Hypothalamus (tissue), 51 donors: ENCODE measurements at regions not wholly inside any gene's neighbourhood (a gene's known extent, or its start where the extent isn't known, plus 50 kb on each side); places are given as distances from the start of the nearest gene placed in this dataset.
"Not testable (repeated sequence)": the region's sequence is repeated elsewhere in the genome, so short reads cannot be mapped to it uniquely, and the experiment has no call there.

Experiments
- DNase-seq, 51 donors: peaks; one replicate each; lab custom pipeline; 2025; lab: John Stamatoyannopoulos, UW

DNA sequence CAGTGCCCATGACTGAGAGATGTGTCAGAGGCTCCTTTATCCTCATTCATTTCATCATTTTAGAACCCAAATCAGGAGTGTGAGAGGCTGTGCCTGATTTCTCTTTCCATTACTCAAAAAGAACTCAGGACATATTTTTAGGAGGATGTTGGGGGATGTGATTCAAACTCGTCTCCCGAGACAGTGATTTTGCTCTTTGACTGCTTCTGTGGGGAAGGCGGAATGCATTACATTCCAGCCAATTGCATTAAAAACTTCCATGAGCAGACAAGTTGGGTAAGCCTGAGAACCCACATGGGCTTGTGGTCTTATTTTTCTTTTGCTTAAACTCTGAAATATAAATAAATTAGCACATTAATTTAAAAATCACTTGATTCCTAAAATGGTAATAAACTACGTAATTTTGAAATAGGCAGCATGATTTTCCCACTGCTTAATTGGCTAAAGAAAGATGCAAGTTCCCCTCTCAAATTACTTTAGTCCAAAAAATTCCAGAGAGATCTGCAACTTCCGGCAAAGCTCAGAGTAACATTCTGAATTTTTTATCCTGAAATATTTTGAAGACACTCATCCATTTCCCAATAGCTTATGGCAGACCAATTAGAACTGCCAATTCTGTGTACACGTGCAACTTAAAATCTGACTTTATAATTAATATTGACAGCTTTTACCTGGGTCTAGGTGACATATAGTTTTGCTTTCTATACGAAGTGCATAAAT lies 185.6 kb downstream of the C7orf25 start:
- no peak for DNase-seq

DNA sequence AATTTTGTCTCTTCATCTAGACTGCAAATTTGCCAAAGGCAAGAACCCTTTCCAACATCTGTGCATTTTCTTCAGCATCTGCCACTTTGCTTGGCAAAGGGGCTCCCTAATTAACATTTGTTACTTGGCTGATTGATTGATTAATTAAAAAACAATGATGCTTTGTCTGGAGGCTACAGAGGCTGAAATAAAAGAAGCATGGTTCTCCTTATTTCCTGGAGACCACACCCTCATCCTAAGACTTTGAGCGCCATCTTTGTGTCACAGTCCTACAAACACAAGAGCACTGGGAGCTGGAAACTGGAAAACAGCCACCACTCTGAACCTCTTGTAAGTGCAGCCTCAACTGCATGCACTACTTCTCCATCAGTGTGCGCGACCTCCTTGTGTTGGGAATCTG lies 189.2 kb downstream of the C7orf25 start:
- no peak for DNase-seq

DNA sequence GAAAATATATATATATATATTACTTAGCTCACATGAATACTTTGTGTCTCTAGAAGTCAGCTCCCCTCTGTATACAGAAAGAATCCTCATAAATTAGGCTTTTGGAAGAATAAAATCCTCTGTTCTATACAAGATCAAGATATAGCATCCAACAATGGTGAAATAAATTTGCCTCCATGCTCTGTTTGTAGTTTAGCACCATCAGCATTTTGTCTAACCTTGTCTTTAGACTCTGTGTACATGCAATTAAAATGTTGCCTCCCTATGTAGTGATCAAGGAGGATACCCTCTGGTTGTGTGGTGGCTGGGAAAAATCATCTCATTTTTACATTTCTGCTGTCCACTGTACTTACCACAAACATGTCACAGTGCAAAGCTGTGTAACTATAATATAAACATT lies 189.7 kb downstream of the C7orf25 start:
- no peak for DNase-seq

DNA sequence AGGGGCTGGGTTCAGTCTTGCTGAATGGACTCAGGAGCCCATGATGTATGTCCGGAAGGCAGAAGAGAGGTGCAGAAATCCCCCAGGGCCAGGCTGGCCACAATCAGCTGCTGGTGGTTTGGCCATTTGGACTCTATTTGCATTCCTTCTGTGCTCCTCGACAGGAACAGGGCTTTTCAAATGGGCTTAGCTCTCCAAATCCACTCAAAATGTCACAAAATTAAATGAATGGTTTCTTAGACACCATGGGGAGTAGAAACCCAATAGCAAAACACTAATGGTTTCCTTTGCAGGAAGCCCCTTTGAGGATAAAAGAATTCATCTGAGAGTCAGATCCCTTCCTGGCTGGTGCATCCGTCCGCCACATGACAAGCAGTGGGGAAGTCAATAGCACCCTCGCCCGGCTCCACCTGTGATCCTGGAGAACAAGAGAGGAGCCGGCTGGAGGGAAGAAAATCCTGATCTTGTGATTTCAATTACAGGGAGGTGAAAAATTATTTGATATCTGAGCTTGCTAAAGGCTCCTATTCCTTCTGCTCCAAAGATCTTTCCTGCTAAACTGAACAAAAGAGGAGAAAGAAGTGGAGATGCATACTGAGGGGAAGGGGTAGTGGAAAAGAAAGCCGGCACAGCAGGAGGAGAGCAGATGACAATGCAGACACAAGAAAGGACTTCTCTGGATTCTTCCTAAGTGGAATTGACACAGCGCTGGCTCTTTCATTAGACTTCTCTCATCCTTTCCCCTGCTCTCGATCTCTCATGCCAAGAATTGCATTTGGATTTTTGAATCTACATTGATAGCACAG lies 190.7 kb downstream of the C7orf25 start:
- DNase-seq = no peak

DNA sequence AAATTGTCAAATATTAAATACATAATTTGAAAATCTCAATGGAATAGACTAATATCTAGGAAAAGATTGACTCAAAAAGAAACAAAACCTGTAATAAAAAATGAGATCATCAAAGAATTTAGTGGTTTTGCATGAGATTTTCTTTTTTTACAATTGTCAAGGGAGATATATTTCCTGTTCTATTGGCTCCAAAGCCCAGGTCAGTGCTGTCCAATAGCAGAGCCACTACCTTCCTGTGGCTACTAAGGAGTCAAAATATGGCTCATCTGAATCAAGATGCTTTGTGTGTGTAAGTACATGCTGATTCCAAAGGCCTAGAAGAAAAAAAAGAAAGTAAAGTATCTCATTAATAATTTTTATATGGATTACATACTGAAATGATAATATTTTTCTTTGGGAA lies 191.9 kb downstream of the C7orf25 start:
- DNase-seq = no peak

DNA sequence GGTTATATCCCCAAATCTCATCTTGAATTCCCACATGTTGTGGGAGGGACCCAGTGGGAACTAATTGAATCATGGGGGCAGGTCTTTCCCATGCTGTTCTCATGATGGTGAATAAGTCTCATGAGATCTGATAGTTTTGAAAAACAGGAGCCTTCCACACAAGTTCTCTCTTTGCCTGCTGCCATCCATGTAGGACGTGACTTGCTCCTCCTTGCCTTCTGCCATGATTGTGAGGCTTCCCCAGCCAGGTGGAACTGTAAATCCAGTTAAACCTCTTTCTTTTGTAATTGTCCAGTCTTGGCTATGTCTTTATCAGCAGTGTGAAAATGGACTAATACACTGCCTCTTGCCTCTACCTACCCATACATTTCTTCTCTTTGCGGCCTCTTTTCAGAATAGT lies 193.4 kb downstream of the C7orf25 start:
- not testable (repeated sequence) for DNase-seq

DNA sequence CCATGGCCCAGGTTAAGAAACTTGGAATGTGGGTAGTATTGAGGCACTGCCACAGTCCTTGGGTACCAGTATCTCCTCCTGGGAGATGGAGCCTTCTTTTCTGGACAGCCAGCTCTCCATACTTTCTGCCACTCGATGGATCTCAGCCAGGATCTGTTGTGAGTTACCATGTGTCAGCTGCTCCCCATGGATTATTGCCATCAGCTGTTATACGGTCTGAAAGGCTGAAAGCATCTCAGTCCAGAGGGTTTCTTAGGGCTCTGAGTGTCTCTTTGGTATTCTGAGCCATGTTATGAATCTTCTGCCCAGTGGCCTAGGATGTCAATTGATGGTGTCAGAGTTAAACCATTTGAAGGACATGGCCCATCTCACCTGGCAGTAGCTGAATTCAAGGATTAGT lies 197.5 kb downstream of the C7orf25 start:
- DNase-seq = no peak

DNA sequence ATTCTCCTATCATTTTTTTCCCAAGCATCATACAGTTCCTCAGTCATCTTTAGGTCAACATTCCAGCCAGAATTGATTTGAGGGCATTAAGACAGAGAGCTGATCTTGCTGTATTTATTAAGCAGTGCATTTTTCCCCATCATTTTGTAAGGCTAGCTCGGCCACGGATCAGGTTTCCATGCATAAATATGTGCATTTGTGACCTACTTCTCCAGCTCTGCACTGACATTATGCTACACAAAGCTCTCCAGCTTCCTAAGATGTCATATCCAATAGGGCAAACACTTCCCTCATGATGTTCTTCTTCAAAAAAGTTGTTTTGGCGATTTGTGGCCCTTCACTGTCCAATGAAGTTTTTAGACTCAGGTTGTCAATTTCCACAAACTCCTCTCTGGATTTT lies 202.6 kb downstream of the C7orf25 start:
- no peak for DNase-seq

DNA sequence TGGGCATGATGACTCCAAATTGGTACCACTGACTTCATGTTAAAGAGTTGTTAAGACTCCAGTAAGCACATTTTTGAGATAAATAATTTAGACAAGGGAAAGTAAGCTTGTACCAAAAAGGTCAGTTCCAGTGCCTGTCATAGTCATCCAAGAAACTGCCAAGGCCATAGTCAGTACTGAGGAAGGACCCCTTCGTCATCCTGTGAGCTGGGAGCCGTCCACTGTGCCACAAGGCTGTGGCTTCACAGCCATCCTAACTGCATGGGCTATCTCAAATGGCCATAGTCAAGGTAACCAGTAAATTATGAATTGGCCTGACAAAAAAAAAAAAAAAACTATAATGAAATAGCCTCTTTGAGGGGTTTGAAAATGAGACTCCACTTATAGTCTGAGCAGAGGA lies 207.2 kb downstream of the C7orf25 start:
- no peak for DNase-seq

DNA sequence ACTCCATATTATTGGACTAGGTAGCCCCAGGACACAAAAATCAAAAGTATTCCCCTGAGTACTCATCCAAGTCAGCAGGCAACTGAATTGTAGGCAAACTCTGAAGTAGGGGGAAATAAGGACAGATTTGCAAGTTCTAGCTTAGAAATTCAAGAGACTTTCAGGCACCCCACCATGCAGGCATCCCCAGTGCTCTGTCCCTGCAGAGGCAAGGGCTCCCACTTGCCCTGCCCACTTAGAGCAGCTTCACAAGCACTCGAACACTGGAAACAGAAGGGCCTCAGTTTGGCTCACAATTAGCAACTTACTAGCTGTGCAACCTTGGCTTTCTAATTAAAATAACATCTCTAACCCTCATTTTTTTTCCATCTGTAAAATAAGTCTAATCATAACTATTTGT lies 209.2 kb downstream of the C7orf25 start:
- DNase-seq = no peak

DNA sequence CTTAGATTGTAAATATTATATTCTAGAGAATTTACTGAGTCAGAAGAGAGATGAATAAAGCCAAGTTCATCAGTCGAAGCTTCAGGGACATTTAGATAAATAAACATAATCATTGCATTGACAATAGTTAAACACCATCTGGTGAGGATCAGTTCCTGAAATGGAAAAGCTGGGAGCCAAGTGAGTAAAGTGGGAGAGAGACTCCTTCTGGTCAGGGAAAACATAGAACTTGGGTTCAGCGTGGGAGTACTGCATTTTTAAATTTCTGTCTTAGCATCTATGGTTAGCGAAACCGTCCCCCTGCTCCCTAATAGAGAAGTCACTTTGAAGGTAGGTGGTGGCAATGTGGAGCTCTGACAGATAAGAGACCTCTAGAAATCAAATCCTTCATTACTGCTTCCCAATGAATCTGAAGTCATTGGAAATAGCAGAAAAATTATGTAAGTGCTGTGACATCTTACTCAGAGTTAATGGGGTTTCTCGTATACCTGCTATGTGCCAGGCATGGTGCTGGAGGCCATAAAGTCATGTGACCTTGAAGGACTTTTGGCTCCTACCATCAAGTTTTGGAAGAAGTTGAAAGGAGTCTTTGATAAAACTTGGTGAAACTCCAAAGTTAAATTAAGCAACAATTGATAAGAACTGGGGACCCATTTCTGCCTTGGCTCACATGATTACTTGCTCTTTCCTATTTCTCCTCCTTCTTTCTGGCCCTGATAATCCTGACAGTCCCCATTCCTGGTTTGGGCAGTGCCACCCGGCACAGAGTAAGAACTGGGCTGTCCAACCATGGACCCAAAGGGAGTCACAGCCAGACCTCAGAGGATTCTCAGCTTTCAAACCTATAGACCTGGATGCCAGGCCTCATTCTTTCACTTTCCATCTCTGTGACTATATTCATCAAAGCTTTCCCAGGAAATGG lies 211.2 kb downstream of the C7orf25 start:
- DNase-seq = no peak

DNA sequence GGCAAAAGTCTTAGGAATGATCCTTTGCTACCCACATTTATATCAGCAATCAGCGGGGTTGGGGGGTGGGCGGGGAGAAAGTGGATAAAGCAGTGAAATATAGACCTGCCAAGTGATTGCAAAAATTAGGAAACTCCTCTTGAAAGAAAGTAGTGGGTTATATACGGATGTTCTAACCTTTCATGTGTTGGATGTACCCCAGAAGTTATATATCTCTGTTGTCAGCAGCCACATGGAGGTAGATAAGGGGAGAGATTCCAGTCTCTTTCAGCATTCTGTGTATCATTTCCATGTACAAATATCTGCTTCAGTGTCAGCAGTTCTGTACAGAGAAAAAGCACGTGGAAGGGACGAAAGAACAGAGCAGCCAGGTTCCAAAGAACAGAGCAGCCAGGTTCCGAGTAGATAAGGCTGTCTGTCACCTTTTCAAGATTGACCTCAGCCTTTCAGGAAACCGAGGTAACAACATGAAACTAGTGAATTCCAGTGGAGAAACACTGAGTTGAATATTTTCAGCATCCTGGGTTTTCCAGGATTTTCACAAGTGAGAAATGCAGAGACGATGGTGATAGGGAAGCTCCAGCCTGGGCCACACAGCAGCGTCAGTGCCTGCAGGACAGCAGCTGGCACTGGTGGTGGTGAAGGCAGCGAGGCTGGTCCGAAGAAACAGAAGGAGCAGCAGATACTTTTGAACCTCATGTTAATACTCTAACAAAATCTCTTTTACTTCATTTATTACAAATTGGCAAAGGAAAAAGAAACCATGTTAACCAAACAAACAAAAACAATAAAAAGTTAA lies 212.3 kb downstream of the C7orf25 start:
- DNase-seq = no peak

DNA sequence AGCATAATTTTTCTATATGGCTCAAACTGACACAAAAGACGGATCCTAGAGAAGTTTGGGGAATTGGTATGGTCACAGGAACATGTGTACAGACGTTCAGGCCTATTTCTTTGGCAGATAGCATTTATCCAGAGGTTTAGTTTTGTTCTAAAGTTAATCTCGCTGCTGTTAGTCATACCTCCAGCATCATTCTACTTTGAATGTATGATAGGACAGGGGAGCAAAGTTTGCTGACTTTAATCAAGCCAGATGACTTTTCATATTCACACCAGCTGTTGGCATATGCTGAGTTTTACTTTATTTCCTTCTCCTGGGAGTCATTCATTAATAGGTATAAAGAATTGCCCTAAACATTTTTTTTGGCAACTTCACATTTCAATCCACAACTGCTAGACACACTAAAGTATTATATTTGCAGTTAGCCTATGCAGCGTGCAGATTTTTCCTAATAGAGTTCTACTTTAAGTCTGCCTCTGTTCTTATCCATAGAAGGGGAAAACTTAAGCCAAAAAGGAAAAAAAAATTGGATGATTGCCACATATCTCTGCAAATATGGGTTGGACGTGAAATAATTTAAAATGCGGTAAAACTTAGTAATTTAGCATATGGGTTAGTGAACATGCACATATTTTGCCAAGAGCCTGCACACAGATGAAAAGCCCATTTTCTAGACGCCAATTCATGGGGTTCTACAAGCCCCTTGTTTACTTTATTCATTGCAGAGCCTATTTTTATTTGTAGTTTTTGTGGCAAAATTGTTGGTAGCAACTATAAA lies 213.1 kb downstream of the C7orf25 start:
- DNase-seq = no peak

DNA sequence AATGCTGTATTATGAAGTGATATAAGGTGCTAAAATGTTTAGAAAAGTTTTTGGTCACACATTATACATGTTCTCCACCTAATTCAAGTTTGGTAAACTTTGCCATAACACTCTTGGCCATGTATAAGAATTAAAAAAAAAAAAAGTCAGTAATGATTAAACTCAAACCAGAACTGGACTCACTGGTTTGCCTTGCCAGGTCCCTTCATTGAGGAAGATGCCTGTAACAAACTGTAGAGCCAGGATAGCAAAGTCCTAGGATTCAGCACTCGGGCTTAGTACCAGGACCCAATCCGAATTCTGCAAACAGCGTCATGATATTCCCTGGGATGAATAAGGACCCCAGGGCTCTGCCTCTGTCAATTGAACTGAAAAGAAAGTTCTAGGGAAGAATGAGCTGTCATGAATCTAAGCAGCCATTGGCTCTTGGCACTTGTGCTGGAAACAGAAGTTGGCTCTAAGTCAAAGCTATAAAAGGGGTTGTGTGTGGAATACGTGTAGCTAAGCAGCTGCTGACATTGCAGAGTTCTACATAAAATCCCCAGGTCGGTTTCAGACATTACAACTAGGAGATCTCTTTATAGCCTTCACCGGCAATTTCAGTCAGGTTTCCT lies 216.9 kb downstream of the C7orf25 start:
- no peak for DNase-seq

DNA sequence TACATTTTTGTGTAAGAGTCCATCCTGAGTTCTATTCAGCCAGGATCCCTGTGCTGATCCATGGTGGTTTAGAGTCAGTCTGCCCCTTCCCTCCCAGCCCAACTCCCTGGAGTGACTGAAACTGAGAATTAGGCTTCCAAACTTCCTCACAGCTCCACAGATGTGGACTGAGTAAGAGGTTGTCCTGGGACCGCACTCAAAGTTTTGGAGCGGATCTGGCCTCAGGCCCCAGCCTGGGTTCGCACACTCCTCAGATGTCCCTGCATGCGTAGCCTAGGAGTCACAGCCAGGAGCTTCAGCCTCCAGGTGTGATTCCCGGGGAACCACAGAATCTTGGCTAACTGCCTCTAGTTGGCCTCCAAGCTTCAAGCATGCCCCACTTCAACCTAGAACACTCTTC lies 218.1 kb downstream of the C7orf25 start:
- DNase-seq = no peak

DNA sequence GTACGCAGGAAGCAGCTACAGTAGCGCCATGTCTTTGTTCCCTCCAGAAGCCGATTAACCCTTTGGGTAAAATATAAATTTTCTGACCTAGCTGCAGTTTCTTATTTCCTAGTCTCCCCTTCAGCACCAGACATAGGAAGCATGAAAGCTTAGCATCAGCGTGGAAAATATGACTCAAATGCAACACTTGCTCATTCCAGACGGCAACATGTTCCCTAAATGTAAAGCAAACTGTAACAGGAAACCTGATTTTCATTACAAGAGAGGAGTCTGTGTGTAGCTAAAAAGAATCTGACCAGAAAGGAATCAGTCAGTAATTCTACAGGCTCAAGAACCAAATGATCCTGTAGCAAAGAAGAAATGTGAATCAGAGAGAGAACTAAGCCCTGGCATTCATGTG lies 219.2 kb downstream of the C7orf25 start:
- DNase-seq = no peak

DNA sequence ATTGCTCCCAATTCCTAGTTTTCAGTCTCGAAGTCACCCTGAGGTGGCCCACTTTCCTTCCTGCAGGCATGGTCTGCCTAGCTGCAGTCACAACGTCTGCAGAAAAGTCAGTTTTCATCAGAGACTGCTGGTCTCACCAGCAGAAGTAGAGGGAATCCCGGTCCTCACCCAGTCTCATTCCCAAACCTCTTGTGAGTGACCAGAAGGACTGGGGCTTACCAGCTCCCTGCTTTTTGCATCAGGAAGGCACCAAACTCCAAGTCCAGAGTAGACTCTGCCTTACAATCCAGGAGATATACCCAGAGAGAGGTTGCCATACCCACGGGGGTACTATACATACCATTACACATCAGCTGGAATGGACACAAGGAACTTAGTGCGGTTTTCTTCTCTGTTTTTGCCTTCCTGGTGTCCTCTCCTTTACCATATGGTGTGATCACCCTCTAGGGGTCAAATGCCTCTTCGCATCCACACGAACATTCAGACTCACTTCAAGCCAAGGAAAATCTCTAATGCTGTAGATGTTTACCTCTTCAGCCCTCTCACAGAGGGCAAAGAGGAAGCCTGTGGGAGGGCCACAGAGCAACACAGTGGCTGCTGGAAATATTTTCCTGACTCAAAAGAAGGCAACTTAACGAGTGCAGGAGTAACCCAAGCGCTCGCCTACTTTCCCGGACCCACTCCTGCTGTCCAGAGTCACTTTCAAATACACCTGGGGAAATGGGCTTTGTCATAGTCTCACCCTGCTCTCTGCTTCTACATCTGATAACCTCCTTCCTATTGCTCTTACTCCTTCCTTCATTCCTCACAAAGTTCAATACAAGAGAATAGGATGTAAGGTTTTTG lies 220.9 kb downstream of the C7orf25 start:
- DNase-seq = peak in 2 of 51 donors; percentile 5 to 6

DNA sequence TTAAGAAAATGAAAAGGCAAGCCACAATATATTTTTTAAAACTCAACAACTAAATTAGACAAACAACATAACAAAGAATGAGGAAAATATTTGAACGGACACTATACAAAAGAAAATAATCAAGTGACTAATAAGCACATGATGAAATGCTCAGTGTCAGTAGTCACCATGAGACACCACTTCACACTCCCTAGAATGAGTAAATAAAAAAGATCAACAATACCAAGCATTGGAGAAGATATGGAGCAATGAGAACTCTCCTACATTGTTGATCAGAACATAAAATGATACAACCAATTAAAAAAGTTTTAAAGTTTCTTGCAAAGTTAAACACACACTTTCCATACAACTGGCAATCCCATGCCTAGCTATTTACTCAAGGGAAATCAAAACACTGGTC lies 222.2 kb downstream of the C7orf25 start:
- DNase-seq = no peak
